ENCODE measurements at regions not wholly inside any gene's neighbourhood (a gene's known extent, or its start where the extent isn't known, plus 50 kb on each side); places are given as distances from the start of the nearest gene placed in this dataset.

GRCh38 chr6:128827675-128828464, 55.1 kb upstream of the LAMA2 start:
- intact Hi-C loops (cut with DNase I, micrococcal nuclease), result no loop called here
- no peak for ATAC-seq (ENCODE audit: poor library complexity)
- no peak overlapping the region for H3K27ac ChIP-seq (ENCODE audit: low read depth in 1 of 2, low read length in 2 of 2)
- no peak overlapping the region for H3K27ac Mint-ChIP-seq
- H3K4me1 ChIP-seq (ENCODE audit: insufficient read depth, low read length), result no peaks in the 10 kb centered on the region
- no peaks in the 10 kb centered on the region for H3K9me3 ChIP-seq (ENCODE audit: control insufficient read depth in 1 of 2, insufficient read depth in 1 of 2, low read length in 2 of 2)
- H3K27me3 ChIP-seq (ENCODE audit: control insufficient read depth in 1 of 2, insufficient read depth in 2 of 2, low read length in 2 of 2), result no peaks in the 10 kb centered on the region
- H3K4me3 ChIP-seq (ENCODE audit: low read length), result no peak overlapping the region
- no peaks in the 10 kb centered on the region for H3K4me1 Mint-ChIP-seq (ENCODE audit: low read depth)
- H3K36me3 Mint-ChIP-seq (ENCODE audit: low read depth), result no peaks in the 10 kb centered on the region
- TF ChIP-seq CTCF (IDR thresholded peaks at IDR 0.05), result no peak
- no peak overlapping the region for H3K4me3 Mint-ChIP-seq
- ChIA-PET POLR2A (no interaction called here), CTCF (no interaction called here)
- H3K9me3 Mint-ChIP-seq, result no peaks in the 10 kb centered on the region
- no peaks in the 10 kb centered on the region for H3K36me3 ChIP-seq (ENCODE audit: insufficient read depth, low read length)
- no peak for DNase-seq
- peaks cover 8% of the 10 kb centered on the region for H3K27me3 Mint-ChIP-seq

GRCh38 chr6:128826606-128827005, 56.3 kb upstream of the LAMA2 start:
- POLR2A ChIA-PET, result no interaction called here
- H3K9me3 Mint-ChIP-seq, result no peaks in the 10 kb centered on the region
- Histone ChIP-seq H3K4me1 (ENCODE audit: insufficient read depth, low read length) (no peaks in the 10 kb centered on the region), H3K27ac (ENCODE audit: low read depth in 1 of 2, low read length in 2 of 2) (no peak overlapping the region), H3K36me3 (ENCODE audit: insufficient read depth, low read length) (no peaks in the 10 kb centered on the region), H3K27me3 (ENCODE audit: control insufficient read depth in 1 of 2, insufficient read depth in 2 of 2, low read length in 2 of 2) (no peaks in the 10 kb centered on the region), H3K4me3 (ENCODE audit: low read length) (no peak overlapping the region), H3K9me3 (ENCODE audit: control insufficient read depth in 1 of 2, insufficient read depth in 1 of 2, low read length in 2 of 2) (no peaks in the 10 kb centered on the region)
- peaks cover 8% of the 10 kb centered on the region for H3K27me3 Mint-ChIP-seq
- intact Hi-C loops (cut with DNase I, micrococcal nuclease), result no loop called here
- ATAC-seq (ENCODE audit: poor library complexity), result no peak
- H3K36me3 Mint-ChIP-seq (ENCODE audit: low read depth), result no peaks in the 10 kb centered on the region
- no peak for TF ChIP-seq CTCF (IDR thresholded peaks at IDR 0.05)
- no peaks in the 10 kb centered on the region for H3K4me1 Mint-ChIP-seq (ENCODE audit: low read depth)
- no peak for DNase-seq
- no peak overlapping the region for H3K4me3 Mint-ChIP-seq
- no peak overlapping the region for H3K27ac Mint-ChIP-seq
- CTCF ChIA-PET, result no interaction called here

GRCh38 chr6:128822271-128822670, 60.7 kb upstream of the LAMA2 start:
- no peak for ATAC-seq (ENCODE audit: poor library complexity)
- H3K4me1 Mint-ChIP-seq (ENCODE audit: low read depth), result no peaks in the 10 kb centered on the region

More at GRCh38 chr6:128822271-128822670, 60.7 kb upstream of the LAMA2 start:
- H3K9me3 ChIP-seq (ENCODE audit: control insufficient read depth in 1 of 2, insufficient read depth in 1 of 2, low read length in 2 of 2), result no peaks in the 10 kb centered on the region
- Mint-ChIP-seq H3K27me3 (peaks cover 22% of the 10 kb centered on the region), H3K4me3 (no peak overlapping the region), H3K9me3 (no peaks in the 10 kb centered on the region), H3K27ac (no peak overlapping the region), H3K36me3 (ENCODE audit: low read depth) (no peaks in the 10 kb centered on the region)
- no peaks in the 10 kb centered on the region for H3K36me3 ChIP-seq (ENCODE audit: insufficient read depth, low read length)
- no peaks in the 10 kb centered on the region for H3K27me3 ChIP-seq (ENCODE audit: control insufficient read depth in 1 of 2, insufficient read depth in 2 of 2, low read length in 2 of 2)
- no peaks in the 10 kb centered on the region for H3K4me1 ChIP-seq (ENCODE audit: insufficient read depth, low read length)
- intact Hi-C loops (cut with DNase I, micrococcal nuclease), result no loop called here
- no peak for DNase-seq
- H3K4me3 ChIP-seq (ENCODE audit: low read length), result no peak overlapping the region
- POLR2A ChIA-PET, result no interaction called here
- CTCF ChIA-PET, result no interaction called here
- TF ChIP-seq CTCF (IDR thresholded peaks at IDR 0.05), result no peak
- no peak overlapping the region for H3K27ac ChIP-seq (ENCODE audit: low read depth in 1 of 2, low read length in 2 of 2)

Measured in CD4-positive, alpha-beta T cell (primary cell).